IPS-18a (cell line): ENCODE measurements at regions not wholly inside any gene's neighbourhood (a gene's known extent, or its start where the extent isn't known, plus 50 kb on each side); places are given as distances from the start of the nearest gene placed in this dataset.

ENCODE experiments used
- H3K27ac ChIP-seq: one replicate; pipeline ENCODE4 v1.5.1; 2013; ENCODE audit warnings: low read length
- H3K27me3 ChIP-seq: one replicate; pipeline ENCODE4 v1.6.1; 2013; ENCODE audit warnings: mild to moderate bottlenecking, low read length; ENCODE audit not compliant: control insufficient read depth, insufficient read depth
- H3K36me3 ChIP-seq: one replicate; pipeline ENCODE4 v1.6.1; 2013; ENCODE audit warnings: low read depth, low read length; ENCODE audit not compliant: control insufficient read depth
- H3K4me1 ChIP-seq: one replicate; pipeline ENCODE4 v1.6.1; 2013; ENCODE audit warnings: low read depth, low read length; ENCODE audit not compliant: control insufficient read depth
- H3K4me3 ChIP-seq: one replicate; pipeline ENCODE4 v1.5.1; 2013; ENCODE audit warnings: low read length
- H3K9ac ChIP-seq: one replicate; pipeline ENCODE4 v1.6.1; 2013; ENCODE audit warnings: mild to moderate bottlenecking, low read length, moderate library complexity
- H3K9me3 ChIP-seq: one replicate; pipeline ENCODE4 v1.6.1; 2013; ENCODE audit warnings: low read depth, low read length; ENCODE audit not compliant: control insufficient read depth

DNA sequence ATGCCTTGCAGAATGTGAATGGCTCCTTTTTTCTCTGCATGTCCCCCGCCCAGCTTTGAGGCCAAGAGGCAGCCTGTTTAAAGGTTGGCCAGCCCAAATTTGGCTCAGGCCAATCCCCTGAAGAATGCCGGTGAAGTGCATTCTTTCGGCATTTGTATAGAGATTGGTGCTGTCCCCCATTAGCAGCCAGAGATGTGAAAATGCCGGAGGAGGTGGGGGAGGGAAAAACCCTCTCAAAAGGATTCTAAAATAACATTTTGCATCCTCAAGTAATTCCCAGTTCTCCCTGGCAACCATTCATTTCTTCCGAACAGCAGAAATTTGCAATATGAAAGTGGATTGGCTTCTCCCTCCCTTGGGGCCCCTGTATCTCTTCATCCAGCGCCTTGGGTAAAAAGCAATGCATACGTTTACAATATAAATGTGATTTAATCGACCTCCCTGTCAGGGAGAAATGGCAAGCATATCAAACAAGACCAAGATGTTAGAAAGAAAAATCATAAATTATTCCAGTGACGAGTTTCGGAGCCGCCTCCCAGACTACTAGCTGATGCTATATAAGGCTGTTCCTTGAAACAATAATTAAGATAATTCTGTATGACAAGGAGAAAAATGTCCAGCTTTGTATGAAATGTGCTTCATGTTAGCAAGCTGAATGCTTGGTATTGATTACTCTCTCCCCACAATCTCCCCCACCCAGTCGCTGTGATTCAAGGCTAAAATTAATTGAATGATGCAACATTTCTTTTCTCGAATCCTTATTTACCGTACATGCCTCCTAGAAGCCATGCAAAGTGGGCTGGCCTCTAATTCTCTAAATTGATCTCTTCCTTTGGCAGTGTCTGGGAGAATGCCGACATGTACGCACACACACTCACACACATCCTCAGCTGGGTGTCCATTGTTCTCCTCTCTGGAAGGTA is 323.7 kb downstream of the RPS24 start:
- H3K27me3 ChIP-seq = no peaks in the 10 kb centered on the region
- no peak overlapping the region for H3K4me3 ChIP-seq
- no peaks in the 10 kb centered on the region for H3K9me3 ChIP-seq
- H3K27ac ChIP-seq = no peak overlapping the region
- H3K4me1 ChIP-seq = peaks cover 24% of the 10 kb centered on the region
- H3K36me3 ChIP-seq = no peaks in the 10 kb centered on the region
- H3K9ac ChIP-seq = no peak overlapping the region

DNA sequence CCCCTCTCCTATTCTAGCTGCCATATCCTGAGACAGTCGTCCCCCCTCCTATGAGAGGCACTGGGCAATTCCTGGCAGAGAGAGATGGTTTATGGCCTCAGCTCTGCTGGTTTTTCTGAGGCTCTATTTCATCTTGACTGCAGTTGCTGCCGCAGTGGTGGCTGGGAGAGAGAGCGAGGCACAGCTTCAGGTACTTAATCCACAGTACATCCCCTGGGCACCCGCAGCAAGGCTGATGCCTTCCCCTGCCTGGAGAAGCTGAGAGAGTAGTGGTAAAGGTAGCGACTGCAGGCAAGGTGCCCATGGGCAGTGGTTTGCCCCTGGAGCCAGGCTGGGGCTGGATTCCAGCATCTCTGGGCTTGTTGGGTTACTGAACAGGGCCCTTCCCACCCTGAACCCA is 324.7 kb downstream of the RPS24 start:
- no peaks in the 10 kb centered on the region for H3K27me3 ChIP-seq
- no peaks in the 10 kb centered on the region for H3K36me3 ChIP-seq
- H3K27ac ChIP-seq = no peak overlapping the region
- H3K9me3 ChIP-seq = no peaks in the 10 kb centered on the region
- peaks cover 24% of the 10 kb centered on the region for H3K4me1 ChIP-seq
- H3K4me3 ChIP-seq = no peak overlapping the region
- no peak overlapping the region for H3K9ac ChIP-seq

GRCh38 chr10:78358982-78359381 is 325.3 kb downstream of the RPS24 start:
- Histone ChIP-seq H3K27me3 (no peaks in the 10 kb centered on the region), H3K9ac (no peak overlapping the region), H3K4me1 (peaks cover 24% of the 10 kb centered on the region), H3K36me3 (no peaks in the 10 kb centered on the region), H3K4me3 (no peak overlapping the region), H3K27ac (no peak overlapping the region), H3K9me3 (no peaks in the 10 kb centered on the region)

DNA sequence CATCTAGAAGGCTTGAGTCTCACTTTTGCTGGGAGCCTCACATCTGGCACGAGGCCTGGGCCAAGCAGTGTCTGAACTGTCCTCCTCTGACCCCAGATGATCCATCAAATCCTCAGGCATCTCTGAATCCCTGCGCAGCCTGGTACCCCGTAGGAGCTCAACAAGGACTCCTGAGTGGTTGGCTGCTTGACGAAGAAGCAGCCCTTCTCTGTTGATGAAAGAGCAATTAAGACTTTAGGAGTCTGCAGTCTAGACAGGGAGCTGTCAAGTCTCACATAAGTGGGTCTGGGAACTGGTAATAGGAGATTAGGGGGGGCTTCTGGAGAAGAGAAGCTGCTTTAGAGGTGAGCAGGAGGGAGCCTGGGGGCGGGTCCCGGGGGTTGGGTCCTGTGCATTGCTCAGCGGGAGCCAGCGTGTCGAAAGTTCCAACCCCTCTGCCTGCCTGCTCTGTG is 326.0 kb downstream of the RPS24 start:
- Histone ChIP-seq H3K36me3 (no peaks in the 10 kb centered on the region), H3K4me3 (no peak overlapping the region), H3K9me3 (no peaks in the 10 kb centered on the region), H3K4me1 (peaks cover 24% of the 10 kb centered on the region), H3K9ac (no peak overlapping the region), H3K27ac (no peak overlapping the region), H3K27me3 (no peaks in the 10 kb centered on the region)

DNA sequence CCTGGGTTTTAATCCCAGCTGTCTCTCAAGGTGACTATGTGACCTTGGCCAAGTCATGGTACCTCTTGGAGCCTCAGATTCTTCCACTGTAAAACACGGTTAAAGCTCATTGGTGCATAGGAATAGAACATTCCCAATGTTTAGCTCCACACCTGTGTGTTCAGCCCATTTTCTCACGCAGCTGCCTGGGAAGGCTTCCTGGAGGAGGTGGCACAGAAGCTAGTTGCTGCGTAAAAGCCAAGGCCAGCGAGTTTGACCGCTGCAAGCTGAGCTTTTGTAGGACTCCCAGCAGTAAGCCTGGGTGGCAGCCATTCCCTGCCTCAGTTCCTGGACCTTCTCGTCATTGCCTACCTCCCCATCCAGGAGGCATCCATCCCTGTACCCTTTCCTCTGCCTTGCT is 326.6 kb downstream of the RPS24 start:
- no peaks in the 10 kb centered on the region for H3K9me3 ChIP-seq
- H3K27me3 ChIP-seq = no peaks in the 10 kb centered on the region
- no peak overlapping the region for H3K9ac ChIP-seq
- H3K36me3 ChIP-seq = no peaks in the 10 kb centered on the region
- no peak overlapping the region for H3K27ac ChIP-seq
- peaks cover 24% of the 10 kb centered on the region for H3K4me1 ChIP-seq
- H3K4me3 ChIP-seq = no peak overlapping the region

GRCh38 chr10:78361031-78361430 is 327.4 kb downstream of the RPS24 start:
- H3K4me3 ChIP-seq = no peak overlapping the region
- no peak overlapping the region for H3K27ac ChIP-seq
- H3K9me3 ChIP-seq = no peaks in the 10 kb centered on the region
- H3K9ac ChIP-seq = no peak overlapping the region
- no peaks in the 10 kb centered on the region for H3K27me3 ChIP-seq
- peaks cover 24% of the 10 kb centered on the region for H3K4me1 ChIP-seq
- H3K36me3 ChIP-seq = no peaks in the 10 kb centered on the region

DNA sequence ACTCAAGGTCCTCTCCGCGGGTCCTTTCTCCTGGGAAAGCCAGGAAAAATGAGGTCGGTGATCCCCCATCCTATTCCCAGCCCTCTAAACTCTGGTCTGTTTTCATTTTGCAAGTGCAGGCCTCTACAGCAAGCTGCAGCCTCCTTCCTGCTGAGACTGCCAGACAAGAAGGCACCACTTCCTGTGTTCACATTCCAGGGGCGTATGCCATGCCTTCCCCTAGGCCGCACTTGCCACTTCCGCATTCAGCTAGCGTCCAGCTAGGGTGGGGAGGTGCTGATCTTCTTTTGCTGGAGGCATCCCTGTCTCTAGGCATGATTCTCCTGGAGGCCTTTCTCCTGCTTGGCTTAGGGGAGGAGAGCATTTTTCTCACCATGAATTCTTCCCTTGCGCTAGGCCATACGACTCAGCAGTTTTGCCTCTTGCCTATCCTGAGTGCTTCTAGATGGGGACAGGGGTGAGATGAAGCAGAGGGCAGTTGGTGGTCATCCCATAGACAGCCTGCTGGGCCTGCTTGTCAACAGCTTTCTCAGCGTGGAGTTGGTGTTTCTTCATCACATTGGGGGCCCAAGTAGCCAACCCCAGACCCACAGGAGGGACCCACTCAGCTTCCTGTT is 328.9 kb downstream of the RPS24 start:
- Histone ChIP-seq H3K4me3 (no peak overlapping the region), H3K9me3 (no peaks in the 10 kb centered on the region), H3K27ac (no peak overlapping the region), H3K36me3 (no peaks in the 10 kb centered on the region), H3K9ac (no peak overlapping the region), H3K4me1 (peaks cover 17% of the 10 kb centered on the region), H3K27me3 (no peaks in the 10 kb centered on the region)

GRCh38 chr10:78363190-78363589 is 329.5 kb downstream of the RPS24 start:
- no peak overlapping the region for H3K4me3 ChIP-seq
- peaks cover 11% of the 10 kb centered on the region for H3K4me1 ChIP-seq
- no peak overlapping the region for H3K27ac ChIP-seq
- no peaks in the 10 kb centered on the region for H3K36me3 ChIP-seq
- no peak overlapping the region for H3K9ac ChIP-seq
- H3K27me3 ChIP-seq = no peaks in the 10 kb centered on the region
- H3K9me3 ChIP-seq = no peaks in the 10 kb centered on the region

DNA sequence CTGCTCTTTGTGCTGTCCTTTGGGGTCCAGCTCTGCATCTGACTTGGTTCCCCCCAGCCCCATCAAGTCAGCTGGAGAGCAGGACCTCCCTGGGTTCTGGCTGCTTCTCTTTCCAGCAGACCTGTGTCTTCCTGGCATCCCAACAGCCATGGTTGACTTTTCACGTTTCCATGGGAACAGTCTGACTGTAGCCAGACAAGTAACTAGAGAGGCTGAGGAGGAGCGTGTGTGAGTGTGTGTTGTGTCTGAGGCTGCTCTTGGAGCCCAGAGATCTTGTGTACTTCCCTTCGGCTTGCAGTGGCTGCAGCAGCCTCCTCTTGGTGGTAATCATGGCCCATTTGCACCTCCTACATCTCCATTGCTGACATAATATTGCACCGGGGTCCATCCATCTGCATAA is 332.0 kb downstream of the RPS24 start:
- H3K36me3 ChIP-seq = no peaks in the 10 kb centered on the region
- H3K4me3 ChIP-seq = no peak overlapping the region
- H3K27me3 ChIP-seq = no peaks in the 10 kb centered on the region

GRCh38 chr10:78366663-78367411 is 333.2 kb downstream of the RPS24 start:
- no peaks in the 10 kb centered on the region for H3K27me3 ChIP-seq

More for the DNA sequence above, 332.0 kb downstream of the RPS24 start:
- H3K9ac ChIP-seq = no peak overlapping the region
- peaks cover 5% of the 10 kb centered on the region for H3K4me1 ChIP-seq
- no peak overlapping the region for H3K27ac ChIP-seq
- no peaks in the 10 kb centered on the region for H3K9me3 ChIP-seq

DNA sequence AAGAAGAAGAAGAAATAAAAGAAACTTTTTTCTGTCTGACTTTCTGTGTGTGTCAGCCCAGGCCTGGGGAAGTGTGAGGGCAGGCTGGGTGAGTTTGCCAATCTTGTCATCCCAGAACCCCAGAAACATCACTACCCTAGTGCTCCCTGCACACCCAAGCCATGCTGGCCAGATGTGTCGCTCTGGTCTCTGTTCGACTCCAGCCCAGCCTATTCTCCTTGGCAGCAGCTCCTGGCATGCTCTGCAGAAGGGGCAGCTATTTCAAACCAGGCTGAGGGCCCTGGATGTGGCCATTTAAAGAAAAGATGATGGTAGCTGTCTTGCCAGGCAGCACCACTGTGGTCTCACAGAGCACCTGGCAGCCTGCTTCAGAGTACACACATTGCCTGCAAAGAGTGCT is 334.1 kb downstream of the RPS24 start:
- Histone ChIP-seq H3K4me3 (no peak overlapping the region), H3K27me3 (no peaks in the 10 kb centered on the region)

More at GRCh38 chr10:78366663-78367411, 333.2 kb downstream of the RPS24 start:
- Histone ChIP-seq H3K9ac (no peak overlapping the region), H3K36me3 (no peaks in the 10 kb centered on the region), H3K9me3 (no peaks in the 10 kb centered on the region), H3K27ac (no peak overlapping the region), H3K4me3 (no peak overlapping the region), H3K4me1 (peaks cover 8% of the 10 kb centered on the region)

More for the DNA sequence above, 334.1 kb downstream of the RPS24 start:
- Histone ChIP-seq H3K27ac (no peak overlapping the region), H3K9me3 (no peaks in the 10 kb centered on the region), H3K36me3 (no peaks in the 10 kb centered on the region), H3K4me1 (peaks cover 8% of the 10 kb centered on the region), H3K9ac (no peak overlapping the region)
